Endothelial cell (in vitro differentiated cells): ENCODE measurements at regions not wholly inside any gene's neighbourhood (a gene's known extent, or its start where the extent isn't known, plus 50 kb on each side); places are given as distances from the start of the nearest gene placed in this dataset.
A peak's percentile ranks its signal among the peaks of the same experiment; 100 is the strongest.

ENCODE experiments used
- DNase-seq: peaks from one replicate; pipeline ENCODE4 v3.0.0; 2021; ENCODE audit warnings: low spot score
- H3K27ac Mint-ChIP-seq: one replicate; pipeline ENCODE4 v1.8.0; 2021; ENCODE audit warnings: mixed read lengths, inconsistent platforms; ENCODE audit not compliant: unreplicated experiment
- H3K27me3 Mint-ChIP-seq: one replicate; pipeline ENCODE4 v1.8.0; 2021; ENCODE audit warnings: mild to moderate bottlenecking, moderate library complexity, mixed read lengths, inconsistent platforms; ENCODE audit not compliant: unreplicated experiment
- H3K36me3 Mint-ChIP-seq: one replicate; pipeline ENCODE4 v1.8.0; 2021; ENCODE audit warnings: mild to moderate bottlenecking, low read depth, mixed read lengths, inconsistent platforms; ENCODE audit not compliant: unreplicated experiment
- H3K4me1 Mint-ChIP-seq: one replicate; pipeline ENCODE4 v1.8.0; 2021; ENCODE audit warnings: mild to moderate bottlenecking, mixed read lengths, inconsistent platforms; ENCODE audit not compliant: unreplicated experiment
- H3K4me3 Mint-ChIP-seq: one replicate; pipeline ENCODE4 v1.8.0; 2021; ENCODE audit warnings: mild to moderate bottlenecking, mixed read lengths, inconsistent platforms; ENCODE audit not compliant: unreplicated experiment
- H3K9me3 Mint-ChIP-seq: one replicate; pipeline ENCODE4 v1.8.0; 2021; ENCODE audit warnings: mixed read lengths, inconsistent platforms; ENCODE audit not compliant: unreplicated experiment
- CTCF ChIP-seq: fragments of 200-600 bp; sonication (generic); IDR thresholded peaks from one replicate; pipeline ENCODE4 v1.5.0; 2021; ENCODE audit warnings: antibody characterized with exemption; ENCODE audit not compliant: unreplicated experiment

- Mint-ChIP-seq H3K27ac (peak overlapping the region; percentile 95), H3K4me1 (peaks cover 50% of the 10 kb centered on the region), H3K9me3 (no peaks in the 10 kb centered on the region), H3K27me3 (no peaks in the 10 kb centered on the region), H3K36me3 (no peaks in the 10 kb centered on the region), H3K4me3 (peak overlapping the region; percentile 60)
- peak; percentile 60 for DNase-seq
- no peak for TF ChIP-seq CTCF
These were observed 275.5 kb upstream of the IRX5 start for GRCh38 chr16:54655121-54655590.

- H3K4me3 Mint-ChIP-seq, result peak overlapping the region; percentile 60
- peak overlapping the region; percentile 95 for H3K27ac Mint-ChIP-seq
- TF ChIP-seq CTCF, result no peak
These were observed 276.2 kb upstream of the IRX5 start for GRCh38 chr16:54654429-54654828.

GRCh38 chr16:54652201-54652770, 278.4 kb upstream of the IRX5 start:
- Mint-ChIP-seq H3K4me1 (peaks cover 47% of the 10 kb centered on the region), H3K27me3 (peaks cover 2% of the 10 kb centered on the region), H3K4me3 (no peak overlapping the region), H3K9me3 (no peaks in the 10 kb centered on the region), H3K36me3 (no peaks in the 10 kb centered on the region), H3K27ac (no peak overlapping the region)
- DNase-seq, result no peak
- no peak for TF ChIP-seq CTCF

More at GRCh38 chr16:54654429-54654828, 276.2 kb upstream of the IRX5 start:
- DNase-seq, result no peak
- H3K27me3 Mint-ChIP-seq, result peaks cover under 1% of the 10 kb centered on the region
- peaks cover 50% of the 10 kb centered on the region for H3K4me1 Mint-ChIP-seq
- no peaks in the 10 kb centered on the region for H3K9me3 Mint-ChIP-seq
- no peaks in the 10 kb centered on the region for H3K36me3 Mint-ChIP-seq

GRCh38 chr16:54651440-54652195, 279.0 kb upstream of the IRX5 start:
- Mint-ChIP-seq H3K36me3 (no peaks in the 10 kb centered on the region), H3K9me3 (no peaks in the 10 kb centered on the region), H3K27ac (no peak overlapping the region), H3K27me3 (peaks cover 2% of the 10 kb centered on the region), H3K4me3 (no peak overlapping the region), H3K4me1 (peaks cover 42% of the 10 kb centered on the region)
- no peak for TF ChIP-seq CTCF
- DNase-seq, result no peak

- Mint-ChIP-seq H3K4me1 (peaks cover 26% of the 10 kb centered on the region), H3K27me3 (peaks cover 2% of the 10 kb centered on the region), H3K4me3 (no peak overlapping the region), H3K9me3 (no peaks in the 10 kb centered on the region), H3K36me3 (no peaks in the 10 kb centered on the region), H3K27ac (no peak overlapping the region)
- no peak for DNase-seq
- TF ChIP-seq CTCF, result no peak
These were observed 280.8 kb upstream of the IRX5 start for GRCh38 chr16:54649876-54650275.
